Middle frontal gyrus (tissue), 1 donor: ENCODE measurements at regions not wholly inside any gene's neighbourhood (a gene's known extent, or its start where the extent isn't known, plus 50 kb on each side); places are given as distances from the start of the nearest gene placed in this dataset.

Experiments used
- DNase-seq: peaks from one replicate; pipeline ENCODE4 v3.0.0-alpha.2; 2015; ENCODE audit warnings: low spot score; ENCODE audit errors: extremely low spot score

GRCh38 chr7:41051062-41051461 is 651.8 kb downstream of the INHBA start:
- DNase-seq, result no peak

- no peak for DNase-seq
Observed at GRCh38 chr7:41048771-41049170, 654.1 kb downstream of the INHBA start.

- DNase-seq, result no peak
Observed at GRCh38 chr7:41047789-41048191, 655.1 kb downstream of the INHBA start.

GRCh38 chr7:41047211-41047610 is 655.7 kb downstream of the INHBA start:
- no peak for DNase-seq

GRCh38 chr7:41046776-41047175 is 656.1 kb downstream of the INHBA start:
- no peak for DNase-seq

GRCh38 chr7:41046221-41046761 is 656.6 kb downstream of the INHBA start:
- DNase-seq, result no peak

GRCh38 chr7:41045556-41046123 is 657.2 kb downstream of the INHBA start:
- no peak for DNase-seq

- DNase-seq, result no peak
Observed at GRCh38 chr7:41039981-41040380, 662.9 kb downstream of the INHBA start.

- DNase-seq, result no peak
Observed at GRCh38 chr7:41039386-41039953, 663.4 kb downstream of the INHBA start.

GRCh38 chr7:41038211-41038610 is 664.7 kb downstream of the INHBA start:
- DNase-seq, result no peak

GRCh38 chr7:41037691-41038090 is 665.2 kb downstream of the INHBA start:
- DNase-seq, result no peak

- no peak for DNase-seq
Observed at GRCh38 chr7:41035794-41036193, 667.1 kb downstream of the INHBA start.

GRCh38 chr7:41033500-41033899 is 669.4 kb downstream of the INHBA start:
- DNase-seq, result no peak

- DNase-seq, result no peak
Observed at GRCh38 chr7:41030673-41031072, 672.2 kb downstream of the INHBA start.

GRCh38 chr7:41029072-41029499 is 673.8 kb downstream of the INHBA start:
- no peak for DNase-seq

GRCh38 chr7:41028580-41028979 is 674.3 kb downstream of the INHBA start:
- no peak for DNase-seq

GRCh38 chr7:41027428-41028115 is 675.3 kb downstream of the INHBA start:
- no peak for DNase-seq

GRCh38 chr7:41024126-41024525 is 678.8 kb downstream of the INHBA start:
- no peak for DNase-seq

- DNase-seq, result no peak
Observed at GRCh38 chr7:41020056-41020455, 682.8 kb downstream of the INHBA start.

GRCh38 chr7:41013117-41013516 is 689.8 kb downstream of the INHBA start:
- DNase-seq, result no peak

- no peak for DNase-seq
Observed at GRCh38 chr7:41012041-41012440, 690.8 kb downstream of the INHBA start.

GRCh38 chr7:41010967-41011366 is 691.9 kb downstream of the INHBA start:
- DNase-seq, result no peak

GRCh38 chr7:41010418-41010817 is 692.5 kb downstream of the INHBA start:
- DNase-seq, result no peak
